OCI-LY3 (cell line): ENCODE measurements at regions not wholly inside any gene's neighbourhood (a gene's known extent, or its start where the extent isn't known, plus 50 kb on each side); places are given as distances from the start of the nearest gene placed in this dataset.

Experiments
- H2AFZ ChIP-seq: fragments of 200-600, 300-600 bp; shearing (Covaris generic); 2 replicates; pipeline ENCODE4 v1.6.0; 2014; ENCODE audit warnings: antibody characterized with exemption, low read depth, low read length
- H3K27ac ChIP-seq: fragments of 200-600, 300-600 bp; sonication (generic); 2 replicates; pipeline ENCODE4 v1.5.1; 2014; ENCODE audit warnings: mild to moderate bottlenecking, low read length, moderate library complexity, mixed read lengths
- H3K27me3 ChIP-seq: fragments of 200-600, 300-600 bp; sonication (generic); 2 replicates; pipeline ENCODE4 v1.6.1; 2014; ENCODE audit warnings: low read depth, low read length, mixed read lengths
- H3K36me3 ChIP-seq: fragments of 200-600, 300-600 bp; sonication (generic); replicated peaks from 2 replicates; pipeline ENCODE3; 2014; ENCODE audit warnings: low read depth, low read length, mixed read lengths
- H3K4me1 ChIP-seq: fragments of 300-600, 200-600 bp; sonication (generic); 2 replicates; pipeline ENCODE4 v1.6.1; 2014; ENCODE audit warnings: low read length, mixed read lengths
- H3K4me2 ChIP-seq: fragments of 200-600, 300-600 bp; sonication (generic); 2 replicates; pipeline ENCODE4 v1.6.1; 2014; ENCODE audit warnings: low read length, mixed read lengths
- H3K4me3 ChIP-seq: fragments of 300-600, 200-600 bp; sonication (generic); 2 replicates; pipeline ENCODE4 v1.5.1; 2014; ENCODE audit warnings: antibody characterized with exemption, mild to moderate bottlenecking, low read length, moderate library complexity
- H3K79me2 ChIP-seq: fragments of 300-600, 200-600 bp; shearing (Covaris generic); 2 replicates; pipeline ENCODE4 v1.6.1; 2014; ENCODE audit warnings: mild to moderate bottlenecking, low read length, mixed read lengths
- H3K9ac ChIP-seq: fragments of 300-600, 200-600 bp; shearing (Covaris generic); 2 replicates; pipeline ENCODE4 v1.6.0; 2014; ENCODE audit warnings: mild to moderate bottlenecking, low read length, moderate library complexity
- H3K9me3 ChIP-seq: fragments of 200-600, 300-600 bp; shearing (Covaris generic); 2 replicates; pipeline ENCODE4 v1.6.1; 2014; ENCODE audit warnings: low read length, mixed read lengths; ENCODE audit not compliant: insufficient read depth
- H4K20me1 ChIP-seq: fragments of 200-600, 300-600 bp; sonication (generic); 2 replicates; pipeline ENCODE4 v1.6.1; 2016; ENCODE audit warnings: low read length, mixed read lengths; ENCODE audit not compliant: insufficient read depth
- CTCF ChIP-seq: fragments of 200-600, 300-600 bp; sonication (generic); IDR thresholded peaks from 2 replicates; pipeline ENCODE4 v1.5.1; 2014; ENCODE audit warnings: antibody characterized with exemption, low read length, low read depth
- EZH2phosphoT487 ChIP-seq: fragments of 200-600 bp; shearing (Covaris generic); IDR thresholded peaks from 2 replicates; pipeline ENCODE4 v1.6.1; 2018; ENCODE audit warnings: antibody characterized with exemption, mixed run types, low read depth

GRCh38 chr9:81080185-81080584, 609.2 kb downstream of the TLE1 start:
- Histone ChIP-seq H3K9me3 (no peaks in the 10 kb centered on the region), H3K27ac (no peak overlapping the region), H3K9ac (no peak overlapping the region), H3K27me3 (no peaks in the 10 kb centered on the region), H3K4me3 (no peak overlapping the region), H3K4me1 (peaks cover 13% of the 10 kb centered on the region; the same call in 1 of the 2 replicates), H3K79me2 (no peaks in the 10 kb centered on the region), H2AFZ (no peak overlapping the region), H3K4me2 (no peak overlapping the region), H4K20me1 (no peaks in the 10 kb centered on the region), H3K36me3 (no peaks in the 10 kb centered on the region)
- TF ChIP-seq CTCF: no peak
- no peak for TF ChIP-seq EZH2phosphoT487

- peaks cover 9% of the 10 kb centered on the region; the same call in 1 of the 2 replicates for H3K4me1 ChIP-seq
- no peaks in the 10 kb centered on the region for H3K9me3 ChIP-seq
- no peaks in the 10 kb centered on the region for H3K79me2 ChIP-seq
- H3K27ac ChIP-seq: no peak overlapping the region
- H3K27me3 ChIP-seq: no peaks in the 10 kb centered on the region
- no peak overlapping the region for H3K9ac ChIP-seq
- no peak for TF ChIP-seq EZH2phosphoT487
- TF ChIP-seq CTCF: no peak
- no peak overlapping the region for H2AFZ ChIP-seq
- H3K4me2 ChIP-seq: no peak overlapping the region
- H3K36me3 ChIP-seq: no peaks in the 10 kb centered on the region
- no peaks in the 10 kb centered on the region for H4K20me1 ChIP-seq
- H3K4me3 ChIP-seq: no peak overlapping the region
These were observed 610.3 kb downstream of the TLE1 start for GRCh38 chr9:81079055-81079454.

GRCh38 chr9:81078555-81078954, 610.8 kb downstream of the TLE1 start:
- Histone ChIP-seq H3K79me2 (no peaks in the 10 kb centered on the region), H3K9ac (no peak overlapping the region), H4K20me1 (no peaks in the 10 kb centered on the region), H3K4me3 (no peak overlapping the region), H3K4me2 (no peak overlapping the region), H3K27me3 (no peaks in the 10 kb centered on the region), H2AFZ (no peak overlapping the region), H3K9me3 (no peaks in the 10 kb centered on the region), H3K4me1 (peaks cover 4% of the 10 kb centered on the region; the same call in 1 of the 2 replicates), H3K36me3 (no peaks in the 10 kb centered on the region), H3K27ac (no peak overlapping the region)
- TF ChIP-seq EZH2phosphoT487: no peak
- no peak for TF ChIP-seq CTCF

- Histone ChIP-seq H3K27me3 (no peaks in the 10 kb centered on the region), H3K36me3 (no peaks in the 10 kb centered on the region), H3K4me2 (no peak overlapping the region), H3K9ac (no peak overlapping the region), H2AFZ (no peak overlapping the region), H3K9me3 (no peaks in the 10 kb centered on the region), H3K79me2 (no peaks in the 10 kb centered on the region), H3K4me3 (no peak overlapping the region), H3K27ac (no peak overlapping the region), H4K20me1 (no peaks in the 10 kb centered on the region), H3K4me1 (peaks cover 4% of the 10 kb centered on the region; the same call in 1 of the 2 replicates)
- TF ChIP-seq CTCF (no peak), EZH2phosphoT487 (no peak)
These were observed 611.8 kb downstream of the TLE1 start for GRCh38 chr9:81077572-81077971.
